Urinary bladder (tissue), 3 donors: ENCODE measurements at regions not wholly inside any gene's neighbourhood (a gene's known extent, or its start where the extent isn't known, plus 50 kb on each side); places are given as distances from the start of the nearest gene placed in this dataset.
"Not testable (repeated sequence)": the region's sequence is repeated elsewhere in the genome, so short reads cannot be mapped to it uniquely, and the experiment has no call there.

Experiments used
- DNase-seq: peaks from one replicate; pipeline ENCODE4 v3.0.0-alpha.2; 2015; ENCODE audit errors: extremely low spot score
- H3K27ac ChIP-seq: one replicate; pipeline ENCODE4 v1.5.1; 2013; ENCODE audit warnings: low read depth, mild to moderate bottlenecking, moderate library complexity
- H3K36me3 ChIP-seq: one replicate; pipeline ENCODE4 v1.6.1; 2013; ENCODE audit warnings: mild to moderate bottlenecking, moderate library complexity; ENCODE audit not compliant: insufficient read depth
- H3K4me1 ChIP-seq: one replicate; pipeline ENCODE4 v1.6.1; 2013; ENCODE audit warnings: mild to moderate bottlenecking, moderate library complexity; ENCODE audit not compliant: insufficient read depth
- H3K4me3 ChIP-seq: one replicate; pipeline ENCODE4 v1.5.1; 2013; ENCODE audit warnings: low read depth, low read length
- WGBS: extraction: QIAGEN DNeasy Blood & Tissue Kit; methylation state at CpG from one replicate; pipeline ENCODE4 v1.1.7; 2013; 5-methylcytosine and 5-hydroxymethylcytosine counted together
- donor health status: healthy with polysubstance abuse.
- donor health status: healthy.

- DNase-seq = no peak
- Histone ChIP-seq H3K36me3 (no peaks in the 10 kb centered on the region), H3K4me3 (no peak overlapping the region), H3K27ac (no peak overlapping the region), H3K4me1 (no peaks in the 10 kb centered on the region)
- 26% methylated on average over 5 of the region's 5 CpGs for WGBS
Observed at GRCh38 chr5:52007230-52007858, 624.1 kb downstream of the ISL1 start.

- H3K27ac ChIP-seq = no peak overlapping the region
- no peak overlapping the region for H3K4me3 ChIP-seq
- H3K4me1 ChIP-seq = no peaks in the 10 kb centered on the region
- 68% methylated on average over 2 of the region's 2 CpGs for whole genome bisulfite sequencing
- no peak for DNase-seq
- no peaks in the 10 kb centered on the region for H3K36me3 ChIP-seq
Observed at GRCh38 chr5:52010454-52010853, 627.2 kb downstream of the ISL1 start.

GRCh38 chr5:52013523-52013922, 630.3 kb downstream of the ISL1 start:
- DNase-seq = no peak

GRCh38 chr5:52015760-52016159, 632.5 kb downstream of the ISL1 start:
- Histone ChIP-seq H3K36me3 (no peaks in the 10 kb centered on the region), H3K27ac (no peak overlapping the region), H3K4me1 (no peaks in the 10 kb centered on the region), H3K4me3 (no peak overlapping the region)
- 63% methylated on average over 5 of the region's 5 CpGs for WGBS
- no peak for DNase-seq

More at GRCh38 chr5:52013523-52013922, 630.3 kb downstream of the ISL1 start:
- no peak overlapping the region for H3K27ac ChIP-seq
- H3K36me3 ChIP-seq = no peaks in the 10 kb centered on the region
- no peaks in the 10 kb centered on the region for H3K4me1 ChIP-seq
- WGBS = 48% methylated on average over 1 of the region's 1 CpG
- no peak overlapping the region for H3K4me3 ChIP-seq

GRCh38 chr5:52017567-52017966, 634.3 kb downstream of the ISL1 start:
- Histone ChIP-seq H3K4me3 (no peak overlapping the region), H3K4me1 (no peaks in the 10 kb centered on the region), H3K36me3 (no peaks in the 10 kb centered on the region), H3K27ac (no peak overlapping the region)
- DNase-seq = no peak
- WGBS = 27% methylated on average over 2 of the region's 2 CpGs

GRCh38 chr5:52024359-52024758, 641.1 kb downstream of the ISL1 start:
- H3K36me3 ChIP-seq = no peaks in the 10 kb centered on the region
- no peaks in the 10 kb centered on the region for H3K4me1 ChIP-seq
- H3K27ac ChIP-seq = no peak overlapping the region
- WGBS = 88% methylated on average over 3 of the region's 3 CpGs
- H3K4me3 ChIP-seq = no peak overlapping the region
- no peak for DNase-seq

- not testable (repeated sequence) for H3K4me3 ChIP-seq, H3K27ac ChIP-seq, DNase-seq, H3K4me1 ChIP-seq, H3K36me3 ChIP-seq
- WGBS = 97% methylated on average over 7 of the region's 7 CpGs
Observed at GRCh38 chr5:52029836-52030235, 646.6 kb downstream of the ISL1 start.

GRCh38 chr5:52041842-52042241, 658.6 kb downstream of the ISL1 start:
- no peak overlapping the region for H3K27ac ChIP-seq
- no peaks in the 10 kb centered on the region for H3K36me3 ChIP-seq
- 69% methylated on average over 2 of the region's 2 CpGs for WGBS
- no peaks in the 10 kb centered on the region for H3K4me1 ChIP-seq
- H3K4me3 ChIP-seq = no peak overlapping the region
- DNase-seq = no peak

- whole genome bisulfite sequencing = 82% methylated on average over 4 of the region's 4 CpGs
- H3K4me3 ChIP-seq = no peak overlapping the region
- H3K36me3 ChIP-seq = no peaks in the 10 kb centered on the region
- no peaks in the 10 kb centered on the region for H3K4me1 ChIP-seq
- no peak for DNase-seq
- H3K27ac ChIP-seq = no peak overlapping the region
Observed at GRCh38 chr5:52043137-52043536, 659.9 kb downstream of the ISL1 start.

GRCh38 chr5:52043543-52043942, 660.3 kb downstream of the ISL1 start:
- H3K4me1 ChIP-seq = no peaks in the 10 kb centered on the region
- no peak for DNase-seq
- H3K4me3 ChIP-seq = no peak overlapping the region
- no peaks in the 10 kb centered on the region for H3K36me3 ChIP-seq
- H3K27ac ChIP-seq = no peak overlapping the region
- 88% methylated on average over 3 of the region's 3 CpGs for WGBS

GRCh38 chr5:52051759-52052158, 668.5 kb downstream of the ISL1 start:
- DNase-seq = no peak
- WGBS = 87% methylated on average over 3 of the region's 3 CpGs
- no peaks in the 10 kb centered on the region for H3K36me3 ChIP-seq
- H3K27ac ChIP-seq = no peak overlapping the region
- H3K4me1 ChIP-seq = no peaks in the 10 kb centered on the region
- H3K4me3 ChIP-seq = no peak overlapping the region

GRCh38 chr5:52063186-52063585, 679.9 kb downstream of the ISL1 start:
- no peak for DNase-seq
- Histone ChIP-seq H3K4me1 (no peaks in the 10 kb centered on the region), H3K36me3 (no peaks in the 10 kb centered on the region), H3K4me3 (no peak overlapping the region), H3K27ac (no peak overlapping the region)
- WGBS = 71% methylated on average over 4 of the region's 4 CpGs

- Histone ChIP-seq H3K4me3 (no peak overlapping the region), H3K36me3 (no peaks in the 10 kb centered on the region), H3K4me1 (no peaks in the 10 kb centered on the region), H3K27ac (no peak overlapping the region)
- 80% methylated on average over 2 of the region's 2 CpGs for WGBS
- no peak for DNase-seq
Observed at GRCh38 chr5:52065182-52065581, 681.9 kb downstream of the ISL1 start.

GRCh38 chr5:52069997-52070396, 686.7 kb downstream of the ISL1 start:
- H3K4me1 ChIP-seq = no peaks in the 10 kb centered on the region
- H3K4me3 ChIP-seq = no peak overlapping the region
- H3K27ac ChIP-seq = no peak overlapping the region
- DNase-seq = no peak
- no peaks in the 10 kb centered on the region for H3K36me3 ChIP-seq
